HFF-Myc (cell line): ENCODE measurements at regions not wholly inside any gene's neighbourhood (a gene's known extent, or its start where the extent isn't known, plus 50 kb on each side); places are given as distances from the start of the nearest gene placed in this dataset.
"Not testable (repeated sequence)": the region's sequence is repeated elsewhere in the genome, so short reads cannot be mapped to it uniquely, and the experiment has no call there.

Experiments used
- DNase-seq: peaks from one replicate; pipeline ENCODE4 v3.0.0-alpha.2; 2011; ENCODE audit warnings: low read depth; ENCODE audit errors: extremely low read depth
- H3K4me3 ChIP-seq: replicated peaks from 2 replicates; pipeline ENCODE4 v1.5.1; 2011; ENCODE audit warnings: low read depth, mild to moderate bottlenecking, control low read depth, low read length
- TF ChIP-seq, protein P1 (sequence below): IDR thresholded peaks from 2 replicates; pipeline ENCODE4 v1.5.1; 2012; ENCODE audit warnings: mild to moderate bottlenecking, low read depth, low read length, control low read depth; ENCODE audit errors: missing control alignments

GRCh38 chr6:144566868-144567615, 281.9 kb downstream of the UTRN start:
- no peak for DNase-seq
- TF ChIP-seq, protein P1, sequence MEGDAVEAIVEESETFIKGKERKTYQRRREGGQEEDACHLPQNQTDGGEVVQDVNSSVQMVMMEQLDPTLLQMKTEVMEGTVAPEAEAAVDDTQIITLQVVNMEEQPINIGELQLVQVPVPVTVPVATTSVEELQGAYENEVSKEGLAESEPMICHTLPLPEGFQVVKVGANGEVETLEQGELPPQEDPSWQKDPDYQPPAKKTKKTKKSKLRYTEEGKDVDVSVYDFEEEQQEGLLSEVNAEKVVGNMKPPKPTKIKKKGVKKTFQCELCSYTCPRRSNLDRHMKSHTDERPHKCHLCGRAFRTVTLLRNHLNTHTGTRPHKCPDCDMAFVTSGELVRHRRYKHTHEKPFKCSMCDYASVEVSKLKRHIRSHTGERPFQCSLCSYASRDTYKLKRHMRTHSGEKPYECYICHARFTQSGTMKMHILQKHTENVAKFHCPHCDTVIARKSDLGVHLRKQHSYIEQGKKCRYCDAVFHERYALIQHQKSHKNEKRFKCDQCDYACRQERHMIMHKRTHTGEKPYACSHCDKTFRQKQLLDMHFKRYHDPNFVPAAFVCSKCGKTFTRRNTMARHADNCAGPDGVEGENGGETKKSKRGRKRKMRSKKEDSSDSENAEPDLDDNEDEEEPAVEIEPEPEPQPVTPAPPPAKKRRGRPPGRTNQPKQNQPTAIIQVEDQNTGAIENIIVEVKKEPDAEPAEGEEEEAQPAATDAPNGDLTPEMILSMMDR: no peak
- no peak overlapping the region for H3K4me3 ChIP-seq

- H3K4me3 ChIP-seq: no peak overlapping the region
- TF ChIP-seq, protein P1: no peak
- DNase-seq: no peak
Observed at GRCh38 chr6:144568241-144568640, 283.1 kb downstream of the UTRN start.

GRCh38 chr6:144572541-144572940, 287.4 kb downstream of the UTRN start:
- not testable (repeated sequence) for DNase-seq, H3K4me3 ChIP-seq

GRCh38 chr6:144574796-144575195, 289.7 kb downstream of the UTRN start:
- DNase-seq: no peak
- TF ChIP-seq, protein P1: no peak
- H3K4me3 ChIP-seq: no peak overlapping the region

- no peak overlapping the region for H3K4me3 ChIP-seq
- TF ChIP-seq, protein P1: no peak
- no peak for DNase-seq
Observed at GRCh38 chr6:144575327-144575726, 290.2 kb downstream of the UTRN start.

DNA sequence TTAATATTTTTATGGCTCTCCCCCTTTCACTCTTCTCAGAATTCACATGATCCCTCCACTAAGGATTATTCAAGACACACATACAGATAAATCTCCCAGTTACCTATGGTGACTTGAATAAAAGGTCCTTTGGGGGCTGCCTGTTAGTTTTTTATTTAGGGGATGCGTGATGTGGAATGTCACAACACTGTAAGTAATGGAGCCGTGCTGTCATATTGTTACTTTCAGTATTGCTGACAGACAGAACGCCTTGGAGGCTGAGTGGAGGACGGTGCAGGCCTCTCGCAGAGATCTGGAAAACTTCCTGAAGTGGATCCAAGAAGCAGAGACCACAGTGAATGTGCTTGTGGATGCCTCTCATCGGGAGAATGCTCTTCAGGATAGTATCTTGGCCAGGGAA, 291.7 kb downstream of the UTRN start:
- no peak for DNase-seq
- TF ChIP-seq, protein P1: no peak
- no peak overlapping the region for H3K4me3 ChIP-seq

DNA sequence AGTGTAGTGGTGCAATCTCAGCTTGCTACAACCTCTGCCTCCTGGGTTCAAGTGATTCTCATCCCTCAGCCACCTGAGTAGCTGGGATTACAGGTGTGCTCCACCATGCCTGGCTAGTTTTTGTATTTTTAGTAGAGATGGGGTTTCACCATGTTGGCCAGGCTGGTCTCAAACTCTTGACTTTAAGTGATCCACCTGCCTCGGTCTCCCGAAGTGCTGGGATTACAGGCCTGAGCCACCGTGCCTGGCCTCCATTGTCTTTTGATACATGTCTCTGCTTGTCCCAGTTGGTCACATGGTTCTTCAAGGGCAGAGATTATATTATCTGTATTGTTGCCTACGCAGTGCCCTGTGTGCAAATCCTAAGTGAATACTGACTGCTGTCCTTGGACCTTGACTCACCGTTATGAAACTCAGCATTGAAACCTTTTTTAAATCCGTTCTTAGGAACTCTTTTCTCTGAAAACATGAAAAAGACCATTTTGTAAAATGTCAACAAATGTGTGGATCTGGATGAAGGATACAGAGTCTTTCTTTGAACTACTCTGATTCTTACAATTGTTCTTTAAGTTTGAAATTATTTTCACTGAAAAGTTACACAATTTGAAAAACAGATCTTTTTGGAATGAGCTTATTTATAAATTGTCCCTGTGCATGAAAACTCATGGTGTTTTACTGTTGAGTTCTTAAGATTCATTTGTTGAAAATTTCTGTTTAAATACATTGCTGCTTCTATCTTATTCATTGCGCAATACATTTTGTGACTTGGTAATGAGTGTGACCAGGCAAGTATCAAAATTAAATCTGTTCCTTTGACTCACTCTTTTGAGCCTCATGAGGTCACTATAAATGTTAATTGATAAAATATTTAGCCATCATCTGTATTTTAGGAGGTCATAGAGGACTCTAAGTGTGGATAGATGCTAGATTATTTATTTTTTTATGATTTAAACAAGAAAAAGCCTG, 293.5 kb downstream of the UTRN start:
- no peak overlapping the region for H3K4me3 ChIP-seq
- TF ChIP-seq, protein P1: no peak
- DNase-seq: no peak
